ENCODE measurements at regions not wholly inside any gene's neighbourhood (a gene's known extent, or its start where the extent isn't known, plus 50 kb on each side); places are given as distances from the start of the nearest gene placed in this dataset.

GRCh38 chr18:29307231-29307630 is 1130.3 kb upstream of the CDH2 start:
- ATAC-seq (ENCODE audit: low read depth), result no peak
- ChIA-PET CTCF (no interaction called here), POLR2A (no interaction called here)
- intact Hi-C loops (cut with micrococcal nuclease), result no loop called here
- Mint-ChIP-seq H3K4me1 (no peaks in the 10 kb centered on the region), H3K36me3 (ENCODE audit: low read depth) (no peaks in the 10 kb centered on the region), H3K27ac (no peak overlapping the region), H3K9me3 (peaks cover 4% of the 10 kb centered on the region), H3K27me3 (no peaks in the 10 kb centered on the region), H3K4me3 (no peak overlapping the region)
- DNase-seq, result no peak
- no peak for TF ChIP-seq CTCF (IDR thresholded peaks at IDR 0.05)

- no peak overlapping the region for H3K4me3 Mint-ChIP-seq
- peaks cover 4% of the 10 kb centered on the region for H3K9me3 Mint-ChIP-seq
- no peak for DNase-seq
- H3K36me3 Mint-ChIP-seq (ENCODE audit: low read depth), result no peaks in the 10 kb centered on the region
- H3K4me1 Mint-ChIP-seq, result no peaks in the 10 kb centered on the region
- H3K27ac Mint-ChIP-seq, result no peak overlapping the region
- no peak for ATAC-seq (ENCODE audit: low read depth)
- POLR2A ChIA-PET, result no interaction called here
- CTCF ChIA-PET, result no interaction called here
- no peak for TF ChIP-seq CTCF (IDR thresholded peaks at IDR 0.05)
- intact Hi-C loops (cut with micrococcal nuclease), result no loop called here
- H3K27me3 Mint-ChIP-seq, result no peaks in the 10 kb centered on the region
These were observed 1128.6 kb upstream of the CDH2 start for GRCh38 chr18:29305516-29305915.

GRCh38 chr18:29301048-29301447 is 1124.1 kb upstream of the CDH2 start:
- ChIA-PET POLR2A (no interaction called here), CTCF (no interaction called here)
- Mint-ChIP-seq H3K27ac (no peak overlapping the region), H3K36me3 (ENCODE audit: low read depth) (no peaks in the 10 kb centered on the region), H3K4me3 (no peak overlapping the region), H3K4me1 (no peaks in the 10 kb centered on the region), H3K27me3 (no peaks in the 10 kb centered on the region), H3K9me3 (peaks cover 7% of the 10 kb centered on the region)
- intact Hi-C loops (cut with micrococcal nuclease), result no loop called here
- TF ChIP-seq CTCF (IDR thresholded peaks at IDR 0.05), result no peak
- no peak for ATAC-seq (ENCODE audit: low read depth)
- DNase-seq, result no peak

- peaks cover 9% of the 10 kb centered on the region for H3K9me3 Mint-ChIP-seq
- no peak for TF ChIP-seq CTCF (IDR thresholded peaks at IDR 0.05)
- DNase-seq, result no peak
- intact Hi-C loops (cut with micrococcal nuclease), result no loop called here
- ATAC-seq (ENCODE audit: low read depth), result no peak
- H3K4me3 Mint-ChIP-seq, result no peak overlapping the region
- H3K27ac Mint-ChIP-seq, result no peak overlapping the region
- H3K27me3 Mint-ChIP-seq, result no peaks in the 10 kb centered on the region
- no peaks in the 10 kb centered on the region for H3K4me1 Mint-ChIP-seq
- H3K36me3 Mint-ChIP-seq (ENCODE audit: low read depth), result no peaks in the 10 kb centered on the region
- ChIA-PET POLR2A (no interaction called here), CTCF (no interaction called here)
These were observed 1108.5 kb upstream of the CDH2 start for GRCh38 chr18:29285471-29285870.

- intact Hi-C loops (cut with micrococcal nuclease), result no loop called here
- no peak for ATAC-seq (ENCODE audit: low read depth)
These were observed 1094.6 kb upstream of the CDH2 start for GRCh38 chr18:29271501-29271900.

More at GRCh38 chr18:29271501-29271900, 1094.6 kb upstream of the CDH2 start:
- POLR2A ChIA-PET, result no interaction called here
- no peak overlapping the region for H3K27ac Mint-ChIP-seq
- no peaks in the 10 kb centered on the region for H3K36me3 Mint-ChIP-seq (ENCODE audit: low read depth)
- H3K4me1 Mint-ChIP-seq, result no peaks in the 10 kb centered on the region
- H3K4me3 Mint-ChIP-seq, result no peak overlapping the region
- H3K27me3 Mint-ChIP-seq, result no peaks in the 10 kb centered on the region
- DNase-seq, result no peak
- H3K9me3 Mint-ChIP-seq, result no peaks in the 10 kb centered on the region
- TF ChIP-seq CTCF (IDR thresholded peaks at IDR 0.05), result no peak
- CTCF ChIA-PET, result no interaction called here
